RKO (cell line): ENCODE measurements at regions not wholly inside any gene's neighbourhood (a gene's known extent, or its start where the extent isn't known, plus 50 kb on each side); places are given as distances from the start of the nearest gene placed in this dataset.
"Not testable (repeated sequence)": the region's sequence is repeated elsewhere in the genome, so short reads cannot be mapped to it uniquely, and the experiment has no call there.

Experiments
- DNase-seq: peaks from one replicate; pipeline ENCODE4 v3.0.0-alpha.2; 2016; ENCODE audit warnings: low spot score

GRCh38 chr3:82015241-82015640 is 253.8 kb upstream of the GBE1 start:
- DNase-seq: no peak

- DNase-seq: peak; percentile 21
These were observed 251.3 kb upstream of the GBE1 start for GRCh38 chr3:82012775-82013174.

- DNase-seq: no peak
These were observed 249.9 kb upstream of the GBE1 start for GRCh38 chr3:82011336-82011735.

- DNase-seq: no peak
These were observed 243.8 kb upstream of the GBE1 start for GRCh38 chr3:82005266-82005665.

- DNase-seq: no peak
These were observed 242.8 kb upstream of the GBE1 start for GRCh38 chr3:82004266-82004665.

- DNase-seq: no peak
These were observed 241.7 kb upstream of the GBE1 start for GRCh38 chr3:82002986-82003642.

- no peak for DNase-seq
These were observed 241.0 kb upstream of the GBE1 start for GRCh38 chr3:82002491-82002890.

GRCh38 chr3:82001276-82001923 is 240.0 kb upstream of the GBE1 start:
- DNase-seq: no peak

GRCh38 chr3:82000773-82001172 is 239.3 kb upstream of the GBE1 start:
- DNase-seq: no peak

GRCh38 chr3:82000350-82000749 is 238.9 kb upstream of the GBE1 start:
- DNase-seq: no peak

GRCh38 chr3:81998907-81999306 is 237.5 kb upstream of the GBE1 start:
- DNase-seq: no peak

GRCh38 chr3:81998139-81998755 is 236.8 kb upstream of the GBE1 start:
- peak; percentile 8 for DNase-seq

GRCh38 chr3:81997390-81997789 is 235.9 kb upstream of the GBE1 start:
- no peak for DNase-seq

- DNase-seq: no peak
These were observed 233.9 kb upstream of the GBE1 start for GRCh38 chr3:81995329-81995728.

GRCh38 chr3:81989758-81990157 is 228.3 kb upstream of the GBE1 start:
- DNase-seq: no peak

GRCh38 chr3:81989274-81989673 is 227.8 kb upstream of the GBE1 start:
- no peak for DNase-seq

- not testable (repeated sequence) for DNase-seq
These were observed 226.0 kb upstream of the GBE1 start for GRCh38 chr3:81987412-81987811.

GRCh38 chr3:81985996-81986723 is 224.7 kb upstream of the GBE1 start:
- no peak for DNase-seq

GRCh38 chr3:81983382-81983781 is 221.9 kb upstream of the GBE1 start:
- no peak for DNase-seq

GRCh38 chr3:81980596-81981494 is 219.4 kb upstream of the GBE1 start:
- DNase-seq: no peak

GRCh38 chr3:81974751-81975150 is 213.3 kb upstream of the GBE1 start:
- no peak for DNase-seq

- DNase-seq: no peak
These were observed 207.2 kb upstream of the GBE1 start for GRCh38 chr3:81968658-81969057.
